ENCODE measurements at regions not wholly inside any gene's neighbourhood (a gene's known extent, or its start where the extent isn't known, plus 50 kb on each side); places are given as distances from the start of the nearest gene placed in this dataset.

DNA sequence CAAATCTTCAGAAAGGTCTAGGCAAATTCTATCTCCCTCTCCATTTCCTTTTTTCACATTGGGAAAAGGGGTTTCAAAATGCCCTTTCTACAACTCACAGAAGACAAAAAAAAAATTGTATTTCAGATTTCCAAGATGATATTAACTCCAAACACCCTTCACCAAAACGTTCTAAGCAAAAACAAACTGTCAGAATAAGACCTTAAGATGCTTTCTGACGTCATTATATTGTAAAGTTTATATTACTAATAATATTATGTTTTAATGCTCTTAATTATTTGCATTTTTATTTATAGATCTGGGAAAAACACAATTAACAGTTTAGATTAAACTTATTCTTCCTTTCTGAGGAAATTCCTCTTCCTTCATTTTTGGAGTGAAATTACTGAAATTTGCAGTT is 624.2 kb downstream of the GALC start:
- TF ChIP-seq CTCF (conservative IDR thresholded peaks at IDR 0.05) = no peak
- TF ChIP-seq ZFX (IDR thresholded peaks at IDR 0.05) = no peak

All from C4-2B (cell line).